NCI-H748 treated with DMSO at 0.1 percent for 48 hours (cell line): ENCODE measurements at regions not wholly inside any gene's neighbourhood (a gene's known extent, or its start where the extent isn't known, plus 50 kb on each side); places are given as distances from the start of the nearest gene placed in this dataset.

Experiments
- DNase-seq: peaks from one replicate; lab custom pipeline; 2025; lab: John Stamatoyannopoulos, UW

- no peak for DNase-seq
These were observed 97.6 kb upstream of the SLITRK6 start for GRCh38 chr13:85896516-85897450.

- no peak for DNase-seq
These were observed 88.2 kb upstream of the SLITRK6 start for GRCh38 chr13:85887406-85887805.

- DNase-seq, result no peak
These were observed 79.8 kb upstream of the SLITRK6 start for GRCh38 chr13:85879014-85879413.

GRCh38 chr13:85864963-85865530 lies 65.8 kb upstream of the SLITRK6 start:
- peak; percentile 2 for DNase-seq

GRCh38 chr13:85853901-85854663 lies 54.9 kb upstream of the SLITRK6 start:
- DNase-seq, result no peak

DNA sequence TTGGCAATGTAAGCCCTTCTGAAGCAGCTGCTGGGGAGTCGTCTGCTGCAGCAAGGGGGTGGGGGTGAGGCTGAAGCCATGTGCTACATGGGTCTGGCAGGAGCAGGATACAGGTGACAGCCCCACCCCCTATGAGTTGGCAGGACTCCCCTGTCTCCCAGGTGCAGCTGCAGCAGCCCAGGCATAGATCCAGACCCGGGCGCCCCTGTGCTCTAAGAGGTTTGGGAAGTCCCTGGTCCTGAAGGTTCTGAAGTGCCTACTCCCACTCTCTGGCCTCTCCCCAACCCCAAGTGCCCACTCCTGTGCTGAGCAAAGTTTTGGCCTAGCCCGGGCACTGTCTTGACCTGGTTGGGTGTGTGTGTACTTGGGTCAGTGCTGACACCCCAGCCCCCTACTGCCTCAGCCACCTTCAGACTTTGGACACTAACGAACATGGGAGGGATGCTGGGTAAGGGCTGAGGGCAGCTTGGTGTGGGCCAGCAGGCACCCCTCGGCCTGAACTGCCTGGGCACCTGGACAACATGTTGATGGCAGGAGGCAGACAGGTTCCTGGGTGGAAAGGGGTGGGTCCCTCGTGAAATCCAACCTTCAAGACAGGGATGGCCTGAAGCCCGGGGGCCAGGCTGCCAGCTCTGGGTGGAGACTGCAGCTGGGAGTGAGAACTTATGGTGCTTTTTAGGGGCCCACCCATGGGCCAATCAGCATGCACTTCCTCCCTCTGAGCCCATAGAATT lies 54.1 kb upstream of the SLITRK6 start:
- no peak for DNase-seq
